DMS153 treated with DMSO at 0.1 percent for 48 hours (cell line): ENCODE measurements at regions not wholly inside any gene's neighbourhood (a gene's known extent, or its start where the extent isn't known, plus 50 kb on each side); places are given as distances from the start of the nearest gene placed in this dataset.

ENCODE experiments used
- DNase-seq: peaks from one replicate; lab custom pipeline; 2025; ENCODE audit not compliant: unreplicated experiment; lab: John Stamatoyannopoulos, UW

GRCh38 chr9:14967450-14968321 is 57.5 kb upstream of the FREM1 start:
- DNase-seq, result peak; percentile 2

DNA sequence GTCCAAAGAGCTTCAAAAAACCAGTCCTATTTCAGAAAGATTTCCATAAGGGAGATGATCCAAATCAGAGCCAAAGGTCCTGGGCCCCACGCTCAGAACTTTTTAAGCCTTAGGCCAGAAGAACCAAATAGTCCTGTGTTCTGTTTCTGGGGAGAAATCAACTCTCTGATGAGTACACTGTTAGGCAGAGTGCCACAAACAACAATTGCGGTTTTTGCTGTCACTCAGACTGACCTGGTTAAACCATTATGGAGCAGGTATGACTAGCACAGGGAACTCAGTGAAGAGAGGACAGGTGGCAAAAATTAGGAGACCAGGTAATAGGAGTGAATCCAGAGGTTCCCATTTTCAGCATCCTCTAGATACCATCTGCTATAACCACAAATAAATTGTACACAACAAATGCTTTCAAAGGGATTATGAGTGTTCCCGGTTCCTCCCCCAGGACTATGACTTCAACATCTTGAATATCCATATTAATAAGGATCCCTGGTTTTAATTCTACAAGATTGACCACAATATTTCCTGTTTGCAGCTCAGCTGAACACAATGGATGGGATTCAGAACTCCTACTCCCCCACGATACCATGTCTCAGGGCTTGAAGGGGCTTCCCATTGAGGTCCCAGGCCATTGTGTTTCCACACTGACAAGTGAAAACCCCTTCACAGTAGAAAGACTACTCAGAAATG is 52.1 kb upstream of the FREM1 start:
- DNase-seq, result no peak

DNA sequence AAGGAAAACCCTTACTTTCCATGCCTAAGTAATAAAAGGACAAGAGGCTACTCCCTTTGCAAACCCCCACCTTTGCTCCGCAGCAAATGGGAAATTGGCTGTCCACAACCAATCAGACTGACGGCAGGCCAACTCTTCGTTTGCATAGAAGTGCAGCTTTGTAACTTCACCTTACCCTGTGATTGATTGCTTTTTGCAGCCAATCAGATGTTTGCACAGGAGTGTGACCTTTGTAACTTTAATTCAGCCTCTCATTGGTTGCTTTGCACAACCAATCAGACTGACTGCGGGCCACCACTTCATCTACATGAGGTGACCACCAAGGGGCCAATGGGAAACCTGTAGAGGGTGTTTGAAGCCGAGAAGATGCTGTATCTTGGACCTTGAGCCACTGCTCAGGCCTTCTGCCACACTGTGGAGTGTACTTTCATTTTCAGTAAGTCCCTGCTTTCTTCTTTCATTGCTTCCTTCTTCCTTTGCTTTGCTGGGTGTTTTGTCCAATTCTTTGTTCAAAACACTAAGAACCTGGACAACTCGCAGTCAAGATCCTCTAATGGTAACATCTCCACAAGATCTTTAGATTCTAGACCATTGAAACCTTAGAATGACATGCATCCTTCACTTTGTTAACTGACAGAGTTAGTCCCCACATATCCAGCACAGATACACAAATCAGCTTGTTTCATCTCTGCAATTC is 51.3 kb upstream of the FREM1 start:
- DNase-seq, result no peak

- no peak for DNase-seq
Measured at GRCh38 chr9:14960881-14961280, 50.7 kb upstream of the FREM1 start.
